Pancreas (tissue), 10 donors: ENCODE measurements at regions not wholly inside any gene's neighbourhood (a gene's known extent, or its start where the extent isn't known, plus 50 kb on each side); places are given as distances from the start of the nearest gene placed in this dataset.
"Not testable (repeated sequence)": the region's sequence is repeated elsewhere in the genome, so short reads cannot be mapped to it uniquely, and the experiment has no call there.

Experiments
- ATAC-seq, 4 donors: fragments of 200-7000 bp; cut with Tn5 transposase; one replicate each; pipeline versions ENCODE4 v1.8.0 to v1.9.1; 2020; ENCODE audit warnings: mild to moderate bottlenecking in 4 of 4, moderate library complexity in 4 of 4
- DNase-seq, 6 donors: peaks; one replicate each; pipeline ENCODE4 v3.0.0-alpha.2; 2020
- FAIRE-seq: peaks from 2 replicates; lab custom pipeline; 2012; peaks lifted over from hg19 to GRCh38; lab: Jason Lieb, UNC
- H3K27ac ChIP-seq, 4 donors: fragments of 200-600 bp; sonication (generic); 1 replicate in 3 of 4; 2 replicates in 1 of 4; pipeline versions ENCODE4 v1.5.0 to v1.8.0; 2020
- H3K27me3 ChIP-seq, 4 donors: fragments of 200-600 bp; one replicate each; pipeline ENCODE4 v1.8.0; 2021
- H3K36me3 ChIP-seq, 3 donors: fragments of 200-600 bp; sonication (generic) in 1 of 3; one replicate each; pipeline versions ENCODE4 v1.5.0 to v1.8.0; 2020 to 2021
- H3K4me1 ChIP-seq, 3 donors: fragments of 200-600 bp; one replicate each; pipeline ENCODE4 v1.8.0; 2021
- H3K4me3 ChIP-seq, 4 donors: fragments of 200-600 bp; sonication (generic) in 2 of 4; one replicate each; pipeline versions ENCODE4 v1.5.0 to v1.8.0; 2020 to 2021
- H3K9me3 ChIP-seq, 4 donors: fragments of 200-600 bp; one replicate each; pipeline ENCODE4 v1.8.0; 2021
- CTCF ChIP-seq, 4 donors: fragments of 200-600 bp; sonication (generic) in 3 of 4; IDR thresholded peaks; one replicate each; pipeline versions ENCODE4 v1.5.0 to v1.8.0; 2021; ENCODE audit warnings: antibody characterized with exemption in 4 of 4
- WGBS, 2 donors: extraction: QIAGEN DNeasy Blood & Tissue Kit; methylation state at CpG; one replicate each; pipeline ENCODE4 v1.1.7; 2013; 5-methylcytosine and 5-hydroxymethylcytosine counted together
- intact Hi-C, 3 donors: fragments of 100-400 bp; cut with DNase I; formaldehyde crosslinking; loops; one replicate each; pipeline versions ENCODE4 v1.11.1 to v1.14.2; 2022
- donor health status: healthy with polysubstance abuse.
- donor health status: DM: no; HTN: no; CAD: no; lungs with moderate emphysema.
- donor health status: DM: no; HTN: no; CAD: no.
- donor health status: control.
- donor health status: control.
- donor health status: Bipolar disorder and iron deficiency.
- donor health status: DM: yes; HTN: yes; CAD: no.
- donor health status: DM: no; HTN: no; CAD: no.
- donor health status: DM: no; HTN: no; CAD: no.
- donor health status: DM: yes; HTN: yes; CAD: no.

GRCh38 chr1:196002906-196003305, 605.3 kb downstream of the KCNT2 start:
- H3K27me3 ChIP-seq = no peaks in the 10 kb centered on the region
- 56 to 72% methylated on average over 3 of the region's 3 CpGs for WGBS, 2 donors
- DNase-seq (no peak), ATAC-seq (no peak), FAIRE-seq (no peak)
- no peak for TF ChIP-seq CTCF (IDR thresholded peaks at IDR 0.05)
- intact Hi-C loops = no loop called here
- no peak overlapping the region for H3K27ac ChIP-seq
- H3K36me3 ChIP-seq = no peaks in the 10 kb centered on the region
- H3K4me3 ChIP-seq = no peak overlapping the region
- H3K4me1 ChIP-seq = no peaks in the 10 kb centered on the region
- no peaks in the 10 kb centered on the region for H3K9me3 ChIP-seq

- ATAC-seq, FAIRE-seq: not testable (repeated sequence)
Measured at GRCh38 chr1:196002296-196002695, 605.9 kb downstream of the KCNT2 start.

GRCh38 chr1:196001188-196001587, 607.1 kb downstream of the KCNT2 start:
- H3K36me3 ChIP-seq = no peaks in the 10 kb centered on the region
- H3K4me3 ChIP-seq = no peak overlapping the region
- H3K27me3 ChIP-seq = no peaks in the 10 kb centered on the region
- H3K27ac ChIP-seq = no peak overlapping the region
- no peak for TF ChIP-seq CTCF (IDR thresholded peaks at IDR 0.05)
- no peak for FAIRE-seq
- DNase-seq = no peak
- no peak for ATAC-seq
- 49 to 58% methylated on average over 3 of the region's 3 CpGs for WGBS, 2 donors
- no peaks in the 10 kb centered on the region for H3K9me3 ChIP-seq
- no peaks in the 10 kb centered on the region for H3K4me1 ChIP-seq
- intact Hi-C loops = no loop called here

More at GRCh38 chr1:196002296-196002695, 605.9 kb downstream of the KCNT2 start:
- H3K36me3 ChIP-seq, H3K9me3 ChIP-seq, DNase-seq, H3K4me3 ChIP-seq, H3K27me3 ChIP-seq, H3K4me1 ChIP-seq, intact Hi-C loops, H3K27ac ChIP-seq: not testable (repeated sequence)
- 46 to 47% methylated on average over 4 of the region's 4 CpGs for WGBS, 2 donors

GRCh38 chr1:195999022-195999421, 609.2 kb downstream of the KCNT2 start:
- H3K4me1 ChIP-seq = no peaks in the 10 kb centered on the region
- intact Hi-C loops = no loop called here
- no peaks in the 10 kb centered on the region for H3K9me3 ChIP-seq
- H3K27me3 ChIP-seq = no peaks in the 10 kb centered on the region
- ATAC-seq = no peak
- WGBS, 2 donors = 68 to 84% methylated on average over 2 of the region's 2 CpGs
- TF ChIP-seq CTCF (IDR thresholded peaks at IDR 0.05) = no peak
- DNase-seq = no peak
- no peak overlapping the region for H3K27ac ChIP-seq
- FAIRE-seq = no peak
- H3K36me3 ChIP-seq = no peaks in the 10 kb centered on the region
- H3K4me3 ChIP-seq = no peak overlapping the region

- no peak overlapping the region for H3K4me3 ChIP-seq
- TF ChIP-seq CTCF (IDR thresholded peaks at IDR 0.05) = no peak
- no peaks in the 10 kb centered on the region for H3K27me3 ChIP-seq
- H3K9me3 ChIP-seq = no peaks in the 10 kb centered on the region
- H3K36me3 ChIP-seq = no peaks in the 10 kb centered on the region
- no peak for FAIRE-seq
- H3K27ac ChIP-seq = no peak overlapping the region
- H3K4me1 ChIP-seq = no peaks in the 10 kb centered on the region
- intact Hi-C loops = no loop called here
- no peak for DNase-seq
- ATAC-seq = no peak
- WGBS, 2 donors = 37 to 53% methylated on average over 3 of the region's 3 CpGs
Measured at GRCh38 chr1:195981448-195982139, 626.6 kb downstream of the KCNT2 start.
